ENCODE measurements at regions not wholly inside any gene's neighbourhood (a gene's known extent, or its start where the extent isn't known, plus 50 kb on each side); places are given as distances from the start of the nearest gene placed in this dataset.

DNA sequence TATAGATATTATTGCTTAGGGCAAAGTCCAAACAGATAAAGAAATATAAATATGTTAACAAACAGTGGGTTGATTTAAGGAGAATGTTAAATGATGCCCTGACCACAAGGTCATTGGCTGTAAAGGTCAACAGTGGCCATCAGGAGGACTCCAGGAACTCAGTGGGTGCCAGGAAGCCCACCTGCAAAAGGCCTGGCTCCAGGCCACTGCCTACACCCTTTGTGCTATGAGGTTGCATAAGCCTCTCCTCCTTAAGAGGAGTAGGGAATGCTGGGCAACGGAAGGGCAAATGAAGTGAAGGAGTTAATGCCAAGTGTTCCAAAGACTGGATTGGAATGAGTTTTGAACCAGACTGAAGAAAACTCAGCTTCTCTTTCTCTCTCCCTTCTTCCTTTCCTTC is 73.3 kb upstream of the ALX4 start:
- TF ChIP-seq POLR2A (IDR thresholded peaks at IDR 0.05) = no peak
- TF ChIP-seq CTCF (IDR thresholded peaks at IDR 0.05) = no peak
- intact Hi-C loops (cut with DNase I) = no loop called here
- Histone ChIP-seq H3K4me3 (no peak overlapping the region), H3K4me1 (no peaks in the 10 kb centered on the region), H3K9me3 (no peaks in the 10 kb centered on the region), H3K36me3 (replicated peaks in 1 of 2; ENCODE audit: insufficient read depth in 1 of 2, low read depth in 2 of 2) (no peaks in the 10 kb centered on the region), H3K27ac (no peak overlapping the region), H3K27me3 (no peaks in the 10 kb centered on the region)
- no peak for DNase-seq
- WGBS, 2 donors = 75 to 89% methylated on average over 1 of the region's 1 CpG
- no peak for ATAC-seq

DNA sequence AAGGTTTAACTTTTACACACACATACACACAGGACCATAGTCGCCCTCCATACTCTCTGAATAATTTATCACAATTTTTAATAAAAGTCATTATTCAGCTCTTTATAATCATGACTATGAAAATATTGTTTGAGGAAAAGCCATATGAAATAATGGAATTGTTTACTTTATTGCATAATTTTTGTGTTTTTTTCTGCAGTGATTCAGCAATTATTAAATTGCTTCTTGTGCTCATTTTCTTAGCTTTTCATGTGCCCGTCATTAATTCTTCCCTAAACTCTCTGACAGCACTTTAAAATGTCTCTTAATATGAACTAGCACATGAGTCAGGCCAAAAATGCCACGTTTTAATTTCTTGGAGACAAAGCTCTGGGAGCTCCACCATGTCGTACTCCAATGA is 77.5 kb upstream of the ALX4 start:
- WGBS, 2 donors = 56% methylated on average over 4 of the region's 4 CpGs
- Histone ChIP-seq H3K27ac (no peak overlapping the region), H3K36me3 (replicated peaks in 1 of 2; ENCODE audit: insufficient read depth in 1 of 2, low read depth in 2 of 2) (no peaks in the 10 kb centered on the region), H3K27me3 (no peaks in the 10 kb centered on the region), H3K9me3 (peaks cover 0 to 8% (median 0%) of the 10 kb centered on the region in 3 donors), H3K4me1 (no peaks in the 10 kb centered on the region), H3K4me3 (no peak overlapping the region)
- DNase-seq (no peak), ATAC-seq (no peak)
- intact Hi-C loops (cut with DNase I) = no loop called here
- no peak for TF ChIP-seq CTCF (IDR thresholded peaks at IDR 0.05)
- TF ChIP-seq POLR2A (IDR thresholded peaks at IDR 0.05) = no peak

- no peak for TF ChIP-seq CTCF (IDR thresholded peaks at IDR 0.05)
- no peak for TF ChIP-seq POLR2A (IDR thresholded peaks at IDR 0.05)
- no peak for DNase-seq
- 50 to 61% methylated on average over 3 of the region's 3 CpGs for WGBS, 2 donors
- H3K27me3 ChIP-seq = no peaks in the 10 kb centered on the region
- no peaks in the 10 kb centered on the region for H3K36me3 ChIP-seq (replicated peaks in 1 of 2; ENCODE audit: insufficient read depth in 1 of 2, low read depth in 2 of 2)
- no peak overlapping the region for H3K4me3 ChIP-seq
- H3K4me1 ChIP-seq = no peaks in the 10 kb centered on the region
- intact Hi-C loops (cut with DNase I) = no loop called here
- peaks cover 0 to 8% (median 0%) of the 10 kb centered on the region in 3 donors for H3K9me3 ChIP-seq
- no peak overlapping the region for H3K27ac ChIP-seq
- no peak for ATAC-seq
Observed at GRCh38 chr11:44387825-44388224, 77.9 kb upstream of the ALX4 start.

DNA sequence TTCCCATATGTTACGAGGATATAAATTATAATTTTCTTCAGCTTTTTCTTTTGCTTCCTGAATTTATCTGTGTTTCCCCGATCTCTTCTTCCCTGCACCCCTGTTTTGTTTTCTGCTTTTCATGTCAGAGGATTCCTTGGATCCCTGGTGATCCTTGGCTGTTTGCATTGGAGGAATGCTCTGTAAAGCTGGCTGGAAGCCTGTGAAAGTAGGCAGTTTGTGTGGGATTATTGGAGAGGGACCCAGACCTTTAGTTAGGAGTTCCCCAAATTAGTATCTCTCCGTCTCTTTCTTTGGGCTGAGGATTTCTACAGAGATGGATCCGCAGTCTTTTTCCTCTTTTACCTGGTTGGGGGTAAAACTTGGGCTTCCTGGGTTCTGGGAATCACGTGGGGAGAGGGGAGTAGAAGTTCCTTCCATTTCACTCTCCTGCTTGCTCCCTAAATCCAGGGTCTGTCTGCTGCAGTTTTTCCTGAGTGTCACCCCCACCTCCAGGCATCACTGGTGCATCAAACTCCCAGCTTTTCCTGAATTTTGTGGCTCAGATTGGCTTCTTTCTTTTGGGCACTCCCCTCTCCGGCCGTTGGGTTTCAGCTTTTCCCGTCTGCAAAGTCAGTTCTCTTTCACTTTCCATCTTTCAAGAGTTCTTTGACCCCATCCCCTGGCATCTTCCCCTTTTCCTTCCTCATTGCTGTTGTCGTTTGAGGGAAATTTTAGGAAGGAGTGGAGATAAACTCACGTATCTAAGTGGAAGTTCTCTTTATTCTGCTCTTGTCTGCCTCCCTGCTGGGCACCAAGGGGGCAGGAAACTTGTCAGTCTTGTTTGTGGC is 79.1 kb upstream of the ALX4 start:
- H3K9me3 ChIP-seq = peaks cover 0 to 8% (median 0%) of the 10 kb centered on the region in 3 donors
- no peak for DNase-seq
- no peak overlapping the region for H3K27ac ChIP-seq
- H3K4me3 ChIP-seq = no peak overlapping the region
- H3K36me3 ChIP-seq (replicated peaks in 1 of 2; ENCODE audit: insufficient read depth in 1 of 2, low read depth in 2 of 2) = no peaks in the 10 kb centered on the region
- TF ChIP-seq POLR2A (IDR thresholded peaks at IDR 0.05) = no peak
- no peak for TF ChIP-seq CTCF (IDR thresholded peaks at IDR 0.05)
- WGBS, 2 donors = 16 to 20% methylated on average over 10 of the region's 10 CpGs
- intact Hi-C loops (cut with DNase I) = no loop called here
- no peaks in the 10 kb centered on the region for H3K4me1 ChIP-seq
- ATAC-seq = no peak
- H3K27me3 ChIP-seq = no peaks in the 10 kb centered on the region
